CD4-positive, alpha-beta T cell treated with Interleukin-12 subunit alpha and Interleukin-12 subunit beta, for 1 hour (primary cell): ENCODE measurements at regions not wholly inside any gene's neighbourhood (a gene's known extent, or its start where the extent isn't known, plus 50 kb on each side); places are given as distances from the start of the nearest gene placed in this dataset.
"Not testable (repeated sequence)": the region's sequence is repeated elsewhere in the genome, so short reads cannot be mapped to it uniquely, and the experiment has no call there.

ENCODE experiments used
- DNase-seq: peaks from one replicate; pipeline ENCODE4 v3.0.0-alpha.2; 2020

- DNase-seq: no peak
Observed at GRCh38 chr1:157287462-157287861, 149.3 kb upstream of the ETV3 start.

GRCh38 chr1:157286646-157287420 lies 148.6 kb upstream of the ETV3 start:
- no peak for DNase-seq

- DNase-seq: no peak
Observed at GRCh38 chr1:157286096-157286495, 147.9 kb upstream of the ETV3 start.

- no peak for DNase-seq
Observed at GRCh38 chr1:157284451-157284850, 146.3 kb upstream of the ETV3 start.

GRCh38 chr1:157279802-157280140 lies 141.6 kb upstream of the ETV3 start:
- DNase-seq: no peak

DNA sequence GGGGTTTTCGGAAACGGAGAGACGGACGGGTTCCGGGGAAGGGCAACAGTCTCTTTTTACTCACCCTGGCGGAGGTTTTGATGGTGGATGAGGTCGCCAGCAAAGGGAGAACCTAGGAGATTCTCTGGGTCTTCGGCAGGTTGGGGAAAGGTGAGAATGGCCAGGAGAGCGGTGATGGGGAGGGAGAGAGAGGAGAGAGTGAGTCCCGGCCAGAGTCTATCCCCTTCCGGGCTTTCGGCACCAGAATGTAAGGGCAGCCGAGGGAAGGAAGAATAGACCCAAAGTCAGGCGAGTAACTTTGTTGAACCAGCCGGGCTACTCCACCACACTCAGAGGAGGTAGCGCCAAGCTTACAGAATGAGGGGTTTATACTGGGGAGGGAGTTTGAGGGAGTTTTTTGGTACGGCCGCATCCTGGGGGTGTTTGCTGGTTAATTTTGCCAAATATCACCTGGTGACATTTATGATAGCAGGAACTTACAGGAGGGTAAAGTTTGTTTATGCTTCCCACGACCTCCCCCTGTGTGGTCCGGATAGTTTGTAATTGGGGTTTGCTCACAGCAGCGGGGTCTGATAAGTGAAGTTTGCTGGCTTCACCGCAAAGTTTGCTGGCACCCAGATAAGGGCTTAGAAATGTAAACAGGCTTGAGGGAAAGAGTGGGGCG lies 141.1 kb upstream of the ETV3 start:
- DNase-seq: no peak

- no peak for DNase-seq
Observed at GRCh38 chr1:157278383-157279137, 140.4 kb upstream of the ETV3 start.

DNA sequence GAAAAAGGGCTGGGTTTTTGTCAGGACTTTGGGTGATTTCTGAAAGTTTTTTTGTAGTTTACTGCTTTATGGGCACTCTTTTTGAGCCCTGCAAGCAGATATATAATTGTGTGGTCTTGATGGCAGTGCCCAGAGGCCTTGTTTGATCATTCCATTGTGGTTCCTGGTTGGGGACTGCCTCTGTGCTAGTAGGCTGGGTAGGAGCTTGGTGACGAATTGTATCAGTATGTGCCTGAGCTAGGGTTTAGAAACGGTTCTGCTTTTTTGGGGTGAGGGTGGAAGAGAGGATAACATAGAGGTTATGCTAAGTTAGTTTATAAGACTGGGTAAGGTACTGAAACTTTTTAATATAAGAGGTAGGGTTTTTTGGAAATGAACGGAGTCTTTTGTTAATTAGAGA lies 139.7 kb upstream of the ETV3 start:
- DNase-seq: no peak

- no peak for DNase-seq
Observed at GRCh38 chr1:157277281-157277680, 139.1 kb upstream of the ETV3 start.

GRCh38 chr1:157274698-157275534 lies 136.7 kb upstream of the ETV3 start:
- DNase-seq: no peak

DNA sequence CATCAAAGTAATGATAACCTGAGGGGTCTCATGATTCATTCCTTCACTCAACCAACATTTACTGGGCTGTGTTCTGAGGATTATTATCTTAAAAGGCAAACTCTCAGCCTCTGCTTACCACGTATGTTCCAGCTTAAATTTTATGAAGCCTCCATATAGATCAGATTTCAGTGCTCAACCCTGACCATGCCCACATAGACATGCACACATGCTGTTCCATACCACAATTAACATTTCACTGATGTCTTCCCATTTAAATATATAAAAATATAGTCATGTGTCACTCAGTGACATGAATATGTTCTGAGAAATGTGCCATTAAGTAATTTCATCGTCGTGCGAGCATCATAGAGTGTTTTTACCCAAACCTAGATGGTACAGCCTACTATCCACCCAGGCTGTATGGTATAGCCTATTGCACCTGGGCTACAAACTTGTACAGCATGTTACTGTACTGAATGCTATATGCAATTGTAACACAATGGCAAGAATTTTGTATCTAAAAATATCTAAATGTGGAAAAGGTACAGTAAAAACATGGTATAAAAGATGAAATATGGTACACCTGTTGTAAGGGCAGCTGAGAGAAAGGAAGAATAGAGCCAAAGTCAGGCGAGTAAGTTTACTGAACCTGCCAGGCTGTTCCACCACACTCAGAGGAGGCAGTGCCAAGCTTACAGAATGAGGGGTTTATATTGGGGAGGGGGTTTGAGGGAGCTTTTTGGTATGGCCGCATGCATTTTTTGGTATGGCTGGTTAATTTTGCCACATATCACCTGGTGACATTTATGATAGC lies 134.7 kb upstream of the ETV3 start:
- no peak for DNase-seq

GRCh38 chr1:157272264-157272663 lies 134.1 kb upstream of the ETV3 start:
- no peak for DNase-seq

DNA sequence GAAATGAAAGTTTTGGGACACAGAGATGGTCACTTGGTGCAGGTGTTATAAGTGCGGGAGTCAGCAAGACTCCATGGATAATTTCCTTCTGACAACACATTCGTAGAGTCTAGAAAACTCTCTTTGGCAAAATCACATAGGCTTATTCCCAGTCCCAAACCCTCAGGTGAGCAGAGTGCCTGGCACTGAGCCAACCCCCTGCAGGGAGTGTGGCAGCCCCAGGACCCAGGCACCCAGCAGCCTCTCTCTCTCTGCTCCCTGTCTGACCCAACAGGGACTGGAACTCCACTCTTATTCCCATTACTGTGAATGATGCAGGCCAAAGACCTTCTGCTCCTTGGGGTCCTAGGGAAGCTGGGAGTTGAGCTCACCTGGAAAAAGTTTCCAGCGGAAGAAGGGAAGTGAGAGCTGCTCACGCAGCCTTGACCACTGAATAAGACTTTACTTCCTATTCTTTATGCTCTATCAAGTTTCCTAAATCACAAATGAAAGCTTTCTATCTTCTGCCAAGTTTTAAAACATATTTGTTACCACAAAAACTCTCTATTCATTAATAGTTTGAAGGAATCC lies 132.6 kb upstream of the ETV3 start:
- no peak for DNase-seq

GRCh38 chr1:157269656-157270375 lies 131.6 kb upstream of the ETV3 start:
- DNase-seq: no peak

- DNase-seq: no peak
Observed at GRCh38 chr1:157262891-157263290, 124.7 kb upstream of the ETV3 start.

DNA sequence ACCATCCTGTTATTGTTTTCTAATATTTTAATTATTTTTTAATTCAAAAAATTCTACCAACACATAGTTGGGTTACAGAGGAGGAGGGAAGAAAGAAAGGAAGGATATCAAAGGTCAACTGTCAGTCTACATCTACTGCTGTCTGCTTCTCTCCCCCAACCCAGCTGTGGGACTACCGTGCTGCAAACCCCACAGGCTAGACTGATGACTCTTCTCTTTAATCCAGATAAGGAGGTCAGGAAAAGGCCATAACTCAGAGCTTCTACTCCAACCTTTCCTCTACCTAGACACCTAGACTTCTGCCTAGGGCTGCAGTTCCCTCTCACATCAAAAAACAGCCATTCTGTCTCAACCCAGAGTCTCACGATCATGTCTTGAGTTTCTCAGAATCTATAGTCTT lies 124.2 kb upstream of the ETV3 start:
- no peak for DNase-seq

DNA sequence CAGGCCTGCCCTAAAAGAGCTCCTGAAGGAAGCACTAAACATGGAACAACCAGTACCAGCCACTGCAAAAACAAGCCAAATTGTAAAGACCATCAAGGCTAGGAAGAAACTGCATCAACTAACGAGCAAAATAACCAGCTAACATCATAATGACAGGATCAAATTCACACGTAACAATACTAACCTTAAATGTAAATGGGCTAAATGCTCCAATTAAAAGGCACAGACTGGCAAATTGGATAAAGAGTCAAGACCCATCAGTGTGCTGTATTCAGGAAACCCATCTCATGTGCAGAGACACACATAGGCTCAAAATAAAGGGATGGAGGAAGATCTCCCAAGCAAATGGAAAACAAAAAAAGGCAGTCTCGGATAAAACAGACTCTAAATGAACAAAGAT lies 117.7 kb upstream of the ETV3 start:
- DNase-seq: not testable (repeated sequence)

- not testable (repeated sequence) for DNase-seq
Observed at GRCh38 chr1:157254183-157254582, 116.0 kb upstream of the ETV3 start.

DNA sequence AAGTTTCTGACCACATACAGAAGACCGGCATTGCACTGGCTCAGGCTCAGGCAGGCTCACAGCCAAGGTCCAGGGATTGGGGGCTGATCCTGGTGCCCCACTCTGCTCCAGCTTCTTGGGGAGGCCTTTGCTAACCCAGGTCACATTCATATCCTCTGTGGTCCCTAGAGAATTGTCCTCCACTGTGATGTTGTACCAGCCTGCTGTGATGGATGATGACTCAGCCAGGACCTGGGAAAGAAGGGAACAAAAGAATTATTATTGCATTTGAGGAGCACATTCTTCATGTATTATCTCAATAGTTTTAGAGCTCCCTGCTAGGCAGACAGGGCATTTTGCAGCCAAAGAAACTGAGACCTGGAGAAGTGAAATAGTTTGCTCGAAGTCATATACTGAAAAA lies 114.3 kb upstream of the ETV3 start:
- no peak for DNase-seq

DNA sequence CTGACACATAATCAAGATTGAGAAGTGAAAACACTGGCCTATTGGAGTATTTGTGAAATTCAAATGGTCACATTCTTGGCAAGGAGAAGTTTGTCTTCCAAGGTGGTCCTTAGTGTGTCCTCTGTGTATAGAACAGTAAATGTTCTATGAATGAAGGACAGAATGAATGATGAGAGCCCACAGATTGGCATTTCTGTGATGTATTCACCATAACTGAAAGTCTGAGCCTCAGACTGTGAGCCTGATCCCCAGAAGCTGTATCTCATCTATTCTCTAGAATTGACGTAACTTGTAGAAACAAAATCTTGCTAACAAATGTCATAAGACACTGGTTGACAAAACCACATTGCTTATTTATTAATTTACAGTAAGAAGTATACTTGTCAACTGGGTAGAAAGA lies 111.5 kb upstream of the ETV3 start:
- no peak for DNase-seq

GRCh38 chr1:157249326-157249725 lies 111.1 kb upstream of the ETV3 start:
- no peak for DNase-seq
